HEK293 (cell line): ENCODE measurements at regions not wholly inside any gene's neighbourhood (a gene's known extent, or its start where the extent isn't known, plus 50 kb on each side); places are given as distances from the start of the nearest gene placed in this dataset.

Source experiments
- CTCF ChIA-PET: fragments of 350-600 bp; formaldehyde crosslinking; extraction: SDS; loops from one replicate; lab custom pipeline; 2021; ENCODE audit warnings: antibody characterized with exemption; lab: Yijun Ruan, JAX
- POLR2A ChIA-PET: fragments of 300-600 bp; formaldehyde crosslinking; extraction: SDS; loops from one replicate; lab custom pipeline; 2020; ENCODE audit warnings: antibody characterized with exemption, inconsistent platforms; lab: Yijun Ruan, JAX
- H3K27ac ChIP-seq: fragments of 200-500 bp; sonication (Bioruptor generic); 2 replicates; pipeline ENCODE4 v1.5.1; 2014; ENCODE audit warnings: low read depth, low read length, control low read depth, inconsistent platforms; ENCODE audit errors: extremely low read depth
- H3K36me3 ChIP-seq, 2 experiments: fragments of 200-500 bp in 1 of 2; sonication (Bioruptor generic) in 1 of 2; 1 replicate in 1 of 2; 2 replicates in 1 of 2; pipeline ENCODE4 v1.5.1; 2014 to 2017; ENCODE audit warnings: inconsistent platforms in 2 of 2, low read length in 2 of 2; ENCODE audit not compliant: control insufficient read depth in 2 of 2, insufficient read depth in 1 of 2
- H3K4me1 ChIP-seq: fragments of 200-500 bp; sonication (Bioruptor generic); 2 replicates; pipeline ENCODE4 v1.5.1; 2014; ENCODE audit warnings: mild to moderate bottlenecking, low read length, inconsistent platforms; ENCODE audit not compliant: control insufficient read depth, insufficient read depth
- H3K4me3 ChIP-seq: 2 replicates; pipeline ENCODE4 v1.5.1; 2011; ENCODE audit warnings: low read depth, mild to moderate bottlenecking, control low read depth, low read length, moderate library complexity
- H3K9me3 ChIP-seq: fragments of 200-500 bp; sonication (Bioruptor generic); 2 replicates; pipeline ENCODE4 v1.5.1; 2014; ENCODE audit warnings: low read depth, low read length, inconsistent platforms; ENCODE audit not compliant: control insufficient read depth, insufficient read depth
- EGR2 ChIP-seq: fragments of 450-650 bp; formaldehyde crosslinking; IDR thresholded peaks from 2 replicates; pipeline ENCODE4 v1.5.1; 2016; ENCODE audit warnings: low read depth, missing biosample characterization, missing genetic modification characterization
- HOXA7 ChIP-seq: sonication (generic); formaldehyde crosslinking; IDR thresholded peaks from 2 replicates; pipeline ENCODE4 v1.8.1; 2022; ENCODE audit warnings: missing genetic modification reagents, borderline replicate concordance
- KLF7 ChIP-seq: fragments of 450-650 bp; formaldehyde crosslinking; IDR thresholded peaks from 2 replicates; pipeline ENCODE4 v1.5.1; 2016; ENCODE audit warnings: missing biosample characterization, missing genetic modification characterization, borderline replicate concordance
- KLF8 ChIP-seq: fragments of 450-650 bp; formaldehyde crosslinking; IDR thresholded peaks from 2 replicates; pipeline ENCODE4 v1.5.1; 2016; ENCODE audit warnings: missing biosample characterization, missing genetic modification characterization
- MYNN ChIP-seq: fragments of 450-650 bp; formaldehyde crosslinking; IDR thresholded peaks from 2 replicates; pipeline ENCODE4 v1.5.1; 2016; ENCODE audit warnings: missing biosample characterization, missing genetic modification characterization, borderline replicate concordance
- SP7 ChIP-seq: fragments of 450-650 bp; formaldehyde crosslinking; IDR thresholded peaks from 2 replicates; pipeline ENCODE4 v1.5.1; 2016; ENCODE audit warnings: missing biosample characterization, missing genetic modification characterization
- YY1 ChIP-seq: fragments of 450-650 bp; formaldehyde crosslinking; IDR thresholded peaks from 2 replicates; pipeline ENCODE4 v1.5.1; 2018; ENCODE audit warnings: missing biosample characterization, missing genetic modification characterization
- ZFP41 ChIP-seq: fragments of 450-650 bp; formaldehyde crosslinking; IDR thresholded peaks from 2 replicates; pipeline ENCODE4 v1.5.1; 2016; ENCODE audit warnings: missing biosample characterization, missing genetic modification characterization, borderline replicate concordance
- ZFP69B ChIP-seq: fragments of 450-650 bp; formaldehyde crosslinking; IDR thresholded peaks from 2 replicates; pipeline ENCODE4 v1.5.1; 2016; ENCODE audit warnings: missing biosample characterization, missing genetic modification characterization
- ZNF16 ChIP-seq: fragments of 450-650 bp; formaldehyde crosslinking; IDR thresholded peaks from 2 replicates; pipeline ENCODE4 v1.5.1; 2016; ENCODE audit warnings: low read depth, missing biosample characterization, missing genetic modification characterization
- ZNF174 ChIP-seq: fragments of 450-650 bp; formaldehyde crosslinking; IDR thresholded peaks from 2 replicates; pipeline ENCODE4 v1.5.0; 2017; ENCODE audit warnings: missing biosample characterization, mild to moderate bottlenecking, missing genetic modification characterization
- ZNF510 ChIP-seq: fragments of 450-650 bp; formaldehyde crosslinking; IDR thresholded peaks from 2 replicates; pipeline ENCODE4 v1.5.1; 2018; ENCODE audit warnings: mild to moderate bottlenecking, missing genetic modification characterization, missing biosample characterization; ENCODE audit not compliant: insufficient replicate concordance
- ZNF843 ChIP-seq: fragments of 450-650 bp; formaldehyde crosslinking; IDR thresholded peaks from 2 replicates; pipeline ENCODE4 v1.5.1; 2016; ENCODE audit warnings: missing biosample characterization, missing genetic modification characterization
- ZXDB ChIP-seq: fragments of 450-650 bp; formaldehyde crosslinking; IDR thresholded peaks from 2 replicates; pipeline ENCODE4 v1.5.1; 2016; ENCODE audit warnings: missing biosample characterization, missing genetic modification characterization
- TF ChIP-seq, protein P1 (sequence below): fragments of 450-650 bp; formaldehyde crosslinking; IDR thresholded peaks from 2 replicates; pipeline ENCODE4 v1.5.1; 2016; ENCODE audit warnings: missing biosample characterization, missing genetic modification characterization, borderline replicate concordance
- TF ChIP-seq, protein P2 (sequence below): sonication (generic); formaldehyde crosslinking; IDR thresholded peaks from 2 replicates; pipeline ENCODE4 v1.8.1; 2022; ENCODE audit warnings: mild to moderate bottlenecking, moderate library complexity, missing genetic modification reagents
- TF ChIP-seq, protein P3 (sequence below): fragments of 450-650 bp; formaldehyde crosslinking; optimal IDR thresholded peaks from 2 replicates; pipeline ENCODE3; 2016; ENCODE audit warnings: missing biosample characterization, mild to moderate bottlenecking, missing genetic modification characterization
- TF ChIP-seq, protein P4 (sequence below): fragments of 450-650 bp; formaldehyde crosslinking; IDR thresholded peaks from 2 replicates; pipeline ENCODE4 v1.5.1; 2016; ENCODE audit warnings: missing biosample characterization, missing genetic modification characterization
- TF ChIP-seq, protein P5 (sequence below): IDR thresholded peaks from 2 replicates; pipeline ENCODE4 v1.6.1; 2011; ENCODE audit warnings: mild to moderate bottlenecking, low read depth, low read length, borderline replicate concordance

DNA sequence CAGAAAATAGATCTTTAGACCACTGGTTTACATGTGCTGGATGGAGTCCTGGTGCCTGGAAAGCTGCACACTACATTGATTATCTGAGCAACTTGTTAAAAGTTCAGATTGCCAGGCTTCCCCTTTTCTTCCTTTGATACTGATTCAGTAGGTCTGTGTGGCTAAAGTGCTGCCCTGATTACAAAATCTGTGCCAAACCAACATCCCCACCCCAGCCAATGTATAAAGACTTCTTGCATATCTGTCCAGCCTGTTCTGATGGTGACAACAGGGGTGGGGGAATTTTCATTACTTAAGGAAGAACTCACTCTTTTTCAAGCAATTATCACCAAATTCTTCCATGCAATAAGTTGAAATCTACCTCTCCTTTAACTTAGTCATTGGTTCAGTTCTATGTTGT, 135.5 kb downstream of the TNFSF18 start (continued):
- TF ChIP-seq, protein P1, sequence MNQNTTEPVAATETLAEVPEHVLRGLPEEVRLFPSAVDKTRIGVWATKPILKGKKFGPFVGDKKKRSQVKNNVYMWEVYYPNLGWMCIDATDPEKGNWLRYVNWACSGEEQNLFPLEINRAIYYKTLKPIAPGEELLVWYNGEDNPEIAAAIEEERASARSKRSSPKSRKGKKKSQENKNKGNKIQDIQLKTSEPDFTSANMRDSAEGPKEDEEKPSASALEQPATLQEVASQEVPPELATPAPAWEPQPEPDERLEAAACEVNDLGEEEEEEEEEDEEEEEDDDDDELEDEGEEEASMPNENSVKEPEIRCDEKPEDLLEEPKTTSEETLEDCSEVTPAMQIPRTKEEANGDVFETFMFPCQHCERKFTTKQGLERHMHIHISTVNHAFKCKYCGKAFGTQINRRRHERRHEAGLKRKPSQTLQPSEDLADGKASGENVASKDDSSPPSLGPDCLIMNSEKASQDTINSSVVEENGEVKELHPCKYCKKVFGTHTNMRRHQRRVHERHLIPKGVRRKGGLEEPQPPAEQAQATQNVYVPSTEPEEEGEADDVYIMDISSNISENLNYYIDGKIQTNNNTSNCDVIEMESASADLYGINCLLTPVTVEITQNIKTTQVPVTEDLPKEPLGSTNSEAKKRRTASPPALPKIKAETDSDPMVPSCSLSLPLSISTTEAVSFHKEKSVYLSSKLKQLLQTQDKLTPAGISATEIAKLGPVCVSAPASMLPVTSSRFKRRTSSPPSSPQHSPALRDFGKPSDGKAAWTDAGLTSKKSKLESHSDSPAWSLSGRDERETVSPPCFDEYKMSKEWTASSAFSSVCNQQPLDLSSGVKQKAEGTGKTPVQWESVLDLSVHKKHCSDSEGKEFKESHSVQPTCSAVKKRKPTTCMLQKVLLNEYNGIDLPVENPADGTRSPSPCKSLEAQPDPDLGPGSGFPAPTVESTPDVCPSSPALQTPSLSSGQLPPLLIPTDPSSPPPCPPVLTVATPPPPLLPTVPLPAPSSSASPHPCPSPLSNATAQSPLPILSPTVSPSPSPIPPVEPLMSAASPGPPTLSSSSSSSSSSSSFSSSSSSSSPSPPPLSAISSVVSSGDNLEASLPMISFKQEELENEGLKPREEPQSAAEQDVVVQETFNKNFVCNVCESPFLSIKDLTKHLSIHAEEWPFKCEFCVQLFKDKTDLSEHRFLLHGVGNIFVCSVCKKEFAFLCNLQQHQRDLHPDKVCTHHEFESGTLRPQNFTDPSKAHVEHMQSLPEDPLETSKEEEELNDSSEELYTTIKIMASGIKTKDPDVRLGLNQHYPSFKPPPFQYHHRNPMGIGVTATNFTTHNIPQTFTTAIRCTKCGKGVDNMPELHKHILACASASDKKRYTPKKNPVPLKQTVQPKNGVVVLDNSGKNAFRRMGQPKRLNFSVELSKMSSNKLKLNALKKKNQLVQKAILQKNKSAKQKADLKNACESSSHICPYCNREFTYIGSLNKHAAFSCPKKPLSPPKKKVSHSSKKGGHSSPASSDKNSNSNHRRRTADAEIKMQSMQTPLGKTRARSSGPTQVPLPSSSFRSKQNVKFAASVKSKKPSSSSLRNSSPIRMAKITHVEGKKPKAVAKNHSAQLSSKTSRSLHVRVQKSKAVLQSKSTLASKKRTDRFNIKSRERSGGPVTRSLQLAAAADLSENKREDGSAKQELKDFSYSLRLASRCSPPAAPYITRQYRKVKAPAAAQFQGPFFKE (tag by site-specific recombination) = no peak
- no peak for TF ChIP-seq MYNN (tag by site-specific recombination)
- TF ChIP-seq, protein P2, sequence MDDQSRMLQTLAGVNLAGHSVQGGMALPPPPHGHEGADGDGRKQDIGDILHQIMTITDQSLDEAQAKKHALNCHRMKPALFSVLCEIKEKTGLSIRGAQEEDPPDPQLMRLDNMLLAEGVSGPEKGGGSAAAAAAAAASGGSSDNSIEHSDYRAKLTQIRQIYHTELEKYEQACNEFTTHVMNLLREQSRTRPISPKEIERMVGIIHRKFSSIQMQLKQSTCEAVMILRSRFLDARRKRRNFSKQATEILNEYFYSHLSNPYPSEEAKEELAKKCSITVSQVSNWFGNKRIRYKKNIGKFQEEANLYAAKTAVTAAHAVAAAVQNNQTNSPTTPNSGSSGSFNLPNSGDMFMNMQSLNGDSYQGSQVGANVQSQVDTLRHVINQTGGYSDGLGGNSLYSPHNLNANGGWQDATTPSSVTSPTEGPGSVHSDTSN = no peak
- TF ChIP-seq ZFP41 (tag by site-specific recombination) = no peak
- no peak for TF ChIP-seq ZNF510 (tag by site-specific recombination)
- no peak for TF ChIP-seq YY1 (tag by site-specific recombination)
- TF ChIP-seq ZNF16 (tag by site-specific recombination) = no peak

DNA sequence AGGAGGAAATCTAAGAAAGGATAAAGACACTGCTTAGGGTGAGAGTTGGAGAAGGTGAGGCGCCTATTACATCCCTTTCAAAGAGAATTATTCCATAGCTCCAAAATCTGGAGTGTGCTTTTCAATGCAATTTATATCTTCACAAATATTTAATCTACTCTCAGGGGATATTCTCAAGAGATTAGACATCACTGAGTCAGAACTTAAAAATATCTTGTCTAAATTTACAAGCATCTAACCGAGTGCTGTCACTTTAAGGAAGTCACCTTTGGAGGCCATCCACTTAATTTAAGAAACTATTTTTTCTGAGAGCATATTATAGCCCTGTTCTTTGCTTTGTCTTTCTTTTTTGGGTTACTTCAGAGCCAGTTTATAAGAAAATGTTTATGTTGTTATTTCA, 134.6 kb downstream of the TNFSF18 start:
- no peaks in the 10 kb centered on the region for H3K36me3 ChIP-seq
- H3K4me1 ChIP-seq = no peaks in the 10 kb centered on the region
- H3K9me3 ChIP-seq = no peaks in the 10 kb centered on the region
- CTCF ChIA-PET = interaction anchor here (0.6 kb wide), 1 partner anchor 29 kb away, joined by 4 read pairs; no protein-coding TSS in a partner anchor
- POLR2A ChIA-PET = no interaction called here
- TF ChIP-seq HOXA7 = no peak
- TF ChIP-seq, protein P3, sequence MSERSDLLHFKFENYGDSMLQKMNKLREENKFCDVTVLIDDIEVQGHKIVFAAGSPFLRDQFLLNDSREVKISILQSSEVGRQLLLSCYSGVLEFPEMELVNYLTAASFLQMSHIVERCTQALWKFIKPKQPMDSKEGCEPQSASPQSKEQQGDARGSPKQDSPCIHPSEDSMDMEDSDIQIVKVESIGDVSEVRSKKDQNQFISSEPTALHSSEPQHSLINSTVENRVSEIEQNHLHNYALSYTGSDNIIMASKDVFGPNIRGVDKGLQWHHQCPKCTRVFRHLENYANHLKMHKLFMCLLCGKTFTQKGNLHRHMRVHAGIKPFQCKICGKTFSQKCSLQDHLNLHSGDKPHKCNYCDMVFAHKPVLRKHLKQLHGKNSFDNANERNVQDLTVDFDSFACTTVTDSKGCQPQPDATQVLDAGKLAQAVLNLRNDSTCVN (tag by site-specific recombination) = no peak
- no peak for TF ChIP-seq SP7 (tag by site-specific recombination)
- no peak for TF ChIP-seq KLF8 (tag by site-specific recombination)
- TF ChIP-seq, protein P4, sequence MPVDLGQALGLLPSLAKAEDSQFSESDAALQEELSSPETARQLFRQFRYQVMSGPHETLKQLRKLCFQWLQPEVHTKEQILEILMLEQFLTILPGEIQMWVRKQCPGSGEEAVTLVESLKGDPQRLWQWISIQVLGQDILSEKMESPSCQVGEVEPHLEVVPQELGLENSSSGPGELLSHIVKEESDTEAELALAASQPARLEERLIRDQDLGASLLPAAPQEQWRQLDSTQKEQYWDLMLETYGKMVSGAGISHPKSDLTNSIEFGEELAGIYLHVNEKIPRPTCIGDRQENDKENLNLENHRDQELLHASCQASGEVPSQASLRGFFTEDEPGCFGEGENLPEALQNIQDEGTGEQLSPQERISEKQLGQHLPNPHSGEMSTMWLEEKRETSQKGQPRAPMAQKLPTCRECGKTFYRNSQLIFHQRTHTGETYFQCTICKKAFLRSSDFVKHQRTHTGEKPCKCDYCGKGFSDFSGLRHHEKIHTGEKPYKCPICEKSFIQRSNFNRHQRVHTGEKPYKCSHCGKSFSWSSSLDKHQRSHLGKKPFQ (tag by site-specific recombination) = no peak
- TF ChIP-seq ZNF843 (tag by site-specific recombination) = no peak
- TF ChIP-seq KLF7 = no peak
- TF ChIP-seq ZNF174 (tag by site-specific recombination) = no peak
- TF ChIP-seq ZFP69B = no peak
- TF ChIP-seq ZXDB (tag by site-specific recombination) = no peak
- no peak for TF ChIP-seq EGR2 (tag by site-specific recombination)
- TF ChIP-seq, protein P5, sequence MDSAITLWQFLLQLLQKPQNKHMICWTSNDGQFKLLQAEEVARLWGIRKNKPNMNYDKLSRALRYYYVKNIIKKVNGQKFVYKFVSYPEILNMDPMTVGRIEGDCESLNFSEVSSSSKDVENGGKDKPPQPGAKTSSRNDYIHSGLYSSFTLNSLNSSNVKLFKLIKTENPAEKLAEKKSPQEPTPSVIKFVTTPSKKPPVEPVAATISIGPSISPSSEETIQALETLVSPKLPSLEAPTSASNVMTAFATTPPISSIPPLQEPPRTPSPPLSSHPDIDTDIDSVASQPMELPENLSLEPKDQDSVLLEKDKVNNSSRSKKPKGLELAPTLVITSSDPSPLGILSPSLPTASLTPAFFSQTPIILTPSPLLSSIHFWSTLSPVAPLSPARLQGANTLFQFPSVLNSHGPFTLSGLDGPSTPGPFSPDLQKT = no peak
- H3K4me3 ChIP-seq = no peak overlapping the region
- H3K27ac ChIP-seq = no peak overlapping the region
